ENCODE measurements at regions not wholly inside any gene's neighbourhood (a gene's known extent, or its start where the extent isn't known, plus 50 kb on each side); places are given as distances from the start of the nearest gene placed in this dataset.

GRCh38 chr3:182633186-182633585, 160.1 kb upstream of the ATP11B start:
- no peak for DNase-seq
- TF ChIP-seq CTCF (IDR thresholded peaks at IDR 0.05) (no peak), POLR2A (IDR thresholded peaks at IDR 0.05) (no peak)
- no peak overlapping the region for H3K27ac ChIP-seq
- intact Hi-C loops (cut with DNase I; ENCODE audit: low total_unique reads) = no loop called here
- H3K9me3 ChIP-seq = no peaks in the 10 kb centered on the region
- WGBS, 2 donors = 80 to 95% methylated on average over 7 of the region's 7 CpGs
- H3K27me3 ChIP-seq = no peaks in the 10 kb centered on the region
- H3K36me3 ChIP-seq (ENCODE audit: low read depth, missing control alignments) = no peaks in the 10 kb centered on the region
- no peak overlapping the region for H3K4me3 ChIP-seq
- no peaks in the 10 kb centered on the region for H3K4me1 ChIP-seq

- DNase-seq = no peak
- no peak for TF ChIP-seq CTCF (IDR thresholded peaks at IDR 0.05)
- TF ChIP-seq POLR2A (IDR thresholded peaks at IDR 0.05) = no peak
- intact Hi-C loops (cut with DNase I; ENCODE audit: low total_unique reads) = no loop called here
- Histone ChIP-seq H3K36me3 (ENCODE audit: low read depth, missing control alignments) (no peaks in the 10 kb centered on the region), H3K27me3 (no peaks in the 10 kb centered on the region), H3K4me3 (no peak overlapping the region), H3K27ac (no peak overlapping the region), H3K4me1 (no peaks in the 10 kb centered on the region), H3K9me3 (no peaks in the 10 kb centered on the region)
- 85 to 95% methylated on average over 1 of the region's 1 CpG for WGBS, 2 donors
Measured at GRCh38 chr3:182636646-182637045, 156.7 kb upstream of the ATP11B start.

GRCh38 chr3:182637350-182638110, 155.8 kb upstream of the ATP11B start:
- 44 to 57% methylated on average over 2 of the region's 2 CpGs for WGBS, 2 donors
- no peak overlapping the region for H3K27ac ChIP-seq
- H3K9me3 ChIP-seq = no peaks in the 10 kb centered on the region
- H3K4me3 ChIP-seq = no peak overlapping the region
- no peaks in the 10 kb centered on the region for H3K27me3 ChIP-seq
- TF ChIP-seq POLR2A (IDR thresholded peaks at IDR 0.05) (no peak), CTCF (IDR thresholded peaks at IDR 0.05) (no peak)
- no peak for DNase-seq
- no peaks in the 10 kb centered on the region for H3K36me3 ChIP-seq (ENCODE audit: low read depth, missing control alignments)
- no peaks in the 10 kb centered on the region for H3K4me1 ChIP-seq
- intact Hi-C loops (cut with DNase I; ENCODE audit: low total_unique reads) = no loop called here

- Histone ChIP-seq H3K9me3 (no peaks in the 10 kb centered on the region), H3K4me1 (no peaks in the 10 kb centered on the region), H3K27me3 (no peaks in the 10 kb centered on the region), H3K27ac (no peak overlapping the region), H3K36me3 (ENCODE audit: low read depth, missing control alignments) (no peaks in the 10 kb centered on the region), H3K4me3 (no peak overlapping the region)
- intact Hi-C loops (cut with DNase I; ENCODE audit: low total_unique reads) = no loop called here
- 78 to 81% methylated on average over 3 of the region's 3 CpGs for WGBS, 2 donors
- TF ChIP-seq CTCF (IDR thresholded peaks at IDR 0.05) (no peak), POLR2A (IDR thresholded peaks at IDR 0.05) (no peak)
- DNase-seq = no peak
Measured at GRCh38 chr3:182644013-182644412, 149.3 kb upstream of the ATP11B start.

Data from testis (tissue), 2 donors.